HCT116 (cell line): ENCODE measurements at regions not wholly inside any gene's neighbourhood (a gene's known extent, or its start where the extent isn't known, plus 50 kb on each side); places are given as distances from the start of the nearest gene placed in this dataset.

Experiments used
- ATAC-seq: fragments of 200-7000 bp; cut with Tn5 transposase; 2 replicates; pipeline ENCODE4 v1.9.1; 2020; ENCODE audit warnings: mild to moderate bottlenecking, moderate library complexity
- BruUV-seq: library from RNA; stranded (reverse); fragments of 400-500 nt; replicated peaks from 2 replicates; lab custom pipeline; 2021; lab: Mats Ljungman, UMichigan
- CTCF ChIA-PET: fragments of 300-600 bp; sonication (Branson Sonifier 250); formaldehyde crosslinking; loops from one replicate; lab custom pipeline; 2021; ENCODE audit warnings: antibody characterized with exemption; lab: Charles Lee
- POLR2A ChIA-PET: fragments of 300-600, 350-600 bp; sonication (Branson Sonifier 250); formaldehyde crosslinking; loops from one replicate; lab custom pipeline; 2021; ENCODE audit warnings: antibody characterized with exemption; lab: Charles Lee
- RAD21 ChIA-PET, 2 experiments: fragments of 300-600 bp; sonication (Branson Sonifier 250); formaldehyde crosslinking; loops; one replicate each; lab custom pipeline; 2023; ENCODE audit warnings: low total read pairs in 2 of 2; ENCODE audit not compliant: uncharacterized antibody in 2 of 2, unreplicated experiment in 2 of 2, low non-redundant PET in 1 of 2; lab: Charles Lee
- DNase-seq: peaks from one replicate; pipeline ENCODE4 v3.0.0-alpha.2; 2010; ENCODE audit warnings: low read depth, low spot score
- H2AFZ ChIP-seq: fragments of 200-600 bp; shearing (Covaris generic), sonication (generic); 2 replicates; pipeline ENCODE4 v1.6.1; 2017; ENCODE audit warnings: low read depth, mixed run types, mixed read lengths, antibody characterized with exemption, low read length; ENCODE audit not compliant: poor library complexity, severe bottlenecking
- H3K27ac ChIP-seq: 2 replicates; pipeline ENCODE4 v1.5.1; 2012; ENCODE audit warnings: low read depth, low read length
- H3K27me3 ChIP-seq: fragments of 200-600 bp; sonication (generic); 2 replicates; pipeline ENCODE4 v1.6.1; 2016; ENCODE audit warnings: mixed run types, low read length, mixed read lengths; ENCODE audit not compliant: insufficient read depth
- H3K36me3 ChIP-seq, 2 experiments: fragments of 200-500 bp in 1 of 2; fragments of 200-600 bp in 1 of 2; sonication (Bioruptor generic) in 1 of 2; sonication (generic) in 1 of 2; 2 replicates each; pipeline versions ENCODE4 v1.5.1 to v1.6.1; 2014 to 2016; ENCODE audit warnings: low read length in 2 of 2, inconsistent platforms in 1 of 2, mixed read lengths in 1 of 2, mixed run types in 1 of 2; ENCODE audit not compliant: insufficient read depth in 2 of 2, control insufficient read depth in 1 of 2
- H3K4me1 ChIP-seq, 2 experiments: fragments of 200-600 bp in 1 of 2; sonication (generic) in 1 of 2; 2 replicates each; pipeline versions ENCODE4 v1.5.1 to v1.6.1; 2012 to 2017; ENCODE audit warnings: low read length in 2 of 2, inconsistent platforms in 1 of 2, mild to moderate bottlenecking in 1 of 2, mixed read lengths in 1 of 2, mixed run types in 1 of 2, moderate library complexity in 1 of 2; ENCODE audit not compliant: insufficient read depth in 2 of 2, control insufficient read depth in 1 of 2
- H3K4me2 ChIP-seq: fragments of 200-600 bp; sonication (generic); 2 replicates; pipeline ENCODE4 v1.6.1; 2017; ENCODE audit warnings: mixed run types, low read length, mixed read lengths
- H3K4me3 ChIP-seq, 2 experiments: fragments of 200-600 bp in 1 of 2; sonication (generic) in 1 of 2; replicated peaks in 1 of 2; 2 replicates each; pipeline ENCODE4 v1.5.1; 2011 to 2016; ENCODE audit warnings: low read length in 2 of 2, control low read depth in 1 of 2, low read depth in 1 of 2, mild to moderate bottlenecking in 1 of 2, mixed read lengths in 1 of 2, mixed run types in 1 of 2
- H3K79me2 ChIP-seq: fragments of 200-600 bp; sonication (generic); 2 replicates; pipeline ENCODE4 v1.6.1; 2017; ENCODE audit warnings: mild to moderate bottlenecking, mixed run types, low read length, moderate library complexity, mixed read lengths; ENCODE audit not compliant: insufficient read depth
- H3K9ac ChIP-seq: fragments of 200-600 bp; sonication (generic); 2 replicates; pipeline ENCODE4 v1.6.1; 2016; ENCODE audit warnings: low read length, mixed read lengths
- H3K9me2 ChIP-seq: fragments of 200-600 bp; sonication (generic), shearing (Covaris generic); 2 replicates; pipeline ENCODE4 v1.6.1; 2017; ENCODE audit warnings: mixed run types, mild to moderate bottlenecking, moderate library complexity; ENCODE audit not compliant: insufficient read depth
- H3K9me3 ChIP-seq, 2 experiments: fragments of 200-500 bp in 1 of 2; fragments of 200-600 bp in 1 of 2; sonication (Bioruptor generic) in 1 of 2; sonication (generic) in 1 of 2; 2 replicates each; pipeline ENCODE4 v1.6.1; 2014 to 2017; ENCODE audit warnings: low read length in 2 of 2, mixed read lengths in 2 of 2, inconsistent platforms in 1 of 2, low read depth in 1 of 2, mild to moderate bottlenecking in 1 of 2, mixed run types in 1 of 2, moderate library complexity in 1 of 2; ENCODE audit not compliant: control insufficient read depth in 1 of 2, insufficient read depth in 1 of 2
- H4K20me1 ChIP-seq: fragments of 200-600 bp; sonication (generic), shearing (Covaris generic); 2 replicates; pipeline ENCODE4 v1.6.1; 2017; ENCODE audit warnings: mixed run types, mild to moderate bottlenecking, moderate library complexity; ENCODE audit not compliant: insufficient read depth
- ELF1 ChIP-seq: IDR thresholded peaks from 2 replicates; pipeline ENCODE4 v1.6.1; 2012; ENCODE audit warnings: low read depth, borderline replicate concordance
- EZH2 ChIP-seq: fragments of 200-600 bp; sonication (generic); IDR thresholded peaks from 2 replicates; pipeline ENCODE4 v1.6.1; 2017; ENCODE audit warnings: antibody characterized with exemption, mixed run types
- EZH2phosphoT487 ChIP-seq: fragments of 200-600 bp; IDR thresholded peaks from 2 replicates; pipeline ENCODE4 v1.6.1; 2018; ENCODE audit warnings: antibody characterized with exemption, borderline replicate concordance
- JUND ChIP-seq: IDR thresholded peaks from 2 replicates; pipeline ENCODE4 v1.6.1; 2012
- POLR2A ChIP-seq: IDR thresholded peaks from 2 replicates; pipeline ENCODE4 v1.7.0; 2011; ENCODE audit warnings: borderline replicate concordance; ENCODE audit not compliant: insufficient read depth, insufficient read length; ENCODE audit errors: extremely low read depth
- RAD21 ChIP-seq: IDR thresholded peaks from 2 replicates; pipeline ENCODE4 v1.6.1; 2012; ENCODE audit warnings: low read depth, mild to moderate bottlenecking
- SIN3A ChIP-seq: IDR thresholded peaks from 2 replicates; pipeline ENCODE4 v1.6.1; 2012; ENCODE audit warnings: low read depth
- SRF ChIP-seq: IDR thresholded peaks from 2 replicates; pipeline ENCODE4 v1.6.1; 2012; ENCODE audit warnings: low read depth
- TCF7L2 ChIP-seq: IDR thresholded peaks from 2 replicates; pipeline ENCODE4 v1.7.0; 2011; ENCODE audit warnings: borderline replicate concordance, inconsistent platforms; ENCODE audit not compliant: insufficient read depth, insufficient read length; ENCODE audit errors: extremely low read depth
- YY1 ChIP-seq: IDR thresholded peaks from 2 replicates; pipeline ENCODE4 v1.6.1; 2011; ENCODE audit warnings: low read length, low read depth, moderate library complexity, mild to moderate bottlenecking; ENCODE audit not compliant: insufficient replicate concordance; ENCODE audit errors: extremely low read depth
- ZFX ChIP-seq: fragments of 450-650 bp; IDR thresholded peaks from 2 replicates; pipeline ENCODE4 v1.6.1; 2017
- ZNF274 ChIP-seq: fragments of 200-500 bp; sonication (Bioruptor generic); IDR thresholded peaks from 2 replicates; pipeline ENCODE4 v1.6.1; 2014; ENCODE audit warnings: mild to moderate bottlenecking, low read depth, low read length, inconsistent platforms
- intact Hi-C: fragments of 100-400 bp; cut with micrococcal nuclease; formaldehyde crosslinking; loops from 2 replicates; pipeline ENCODE4 v1.10.0; 2022
- TF ChIP-seq, protein P1 (sequence below): IDR thresholded peaks from 2 replicates; pipeline ENCODE4 v1.6.1; 2012
- TF ChIP-seq, protein P2 (sequence below): IDR thresholded peaks from 2 replicates; pipeline ENCODE4 v1.6.1; 2011; ENCODE audit warnings: mild to moderate bottlenecking, low read length, moderate library complexity; ENCODE audit not compliant: insufficient replicate concordance; ENCODE audit errors: extremely low read depth

DNA sequence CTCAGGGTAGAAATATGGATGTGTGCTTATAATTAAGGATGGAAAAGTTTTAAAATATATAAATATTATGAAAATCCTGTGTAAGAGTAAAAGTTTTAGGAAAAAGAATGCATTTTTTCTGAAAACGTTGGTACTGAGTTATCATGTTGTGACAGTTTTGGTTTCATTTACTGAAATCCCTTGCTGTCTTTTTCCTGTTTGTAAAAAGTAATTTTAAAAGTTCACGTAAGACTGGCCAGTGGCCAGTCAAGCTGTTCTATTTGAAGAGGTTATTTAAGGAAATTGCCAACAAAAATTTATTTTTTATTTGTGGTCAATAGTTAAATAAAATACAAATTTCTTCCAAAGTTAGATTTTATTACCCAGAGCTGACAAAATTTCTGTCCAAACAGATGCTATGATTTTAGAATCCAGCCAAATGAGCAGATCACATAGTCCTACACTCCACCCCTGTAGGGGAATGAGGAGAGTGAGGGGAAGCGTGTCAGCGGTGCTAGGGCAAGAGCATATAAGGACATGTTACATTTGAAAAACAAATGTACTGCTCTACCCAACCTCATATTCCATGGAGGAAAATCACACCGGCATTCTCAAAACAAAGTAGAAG, 297.8 kb upstream of the TFPI start:
- Histone ChIP-seq H2AFZ (no peak overlapping the region), H3K9me2 (no peaks in the 10 kb centered on the region; the same call in 1 of the 2 replicates), H3K79me2 (no peaks in the 10 kb centered on the region), H3K27ac (no peak overlapping the region), H3K36me3 (no peaks in the 10 kb centered on the region), H4K20me1 (no peaks in the 10 kb centered on the region), H3K27me3 (no peaks in the 10 kb centered on the region), H3K4me2 (no peak overlapping the region), H3K4me1 (no peaks in the 10 kb centered on the region), H3K9ac (no peak overlapping the region), H3K9me3 (no peaks in the 10 kb centered on the region), H3K4me3 (no peak overlapping the region)
- TF ChIP-seq RAD21 (no peak), SIN3A (no peak), JUND (no peak), POLR2A (no peak), ZFX (no peak), YY1 (no peak), EZH2 (no peak), ZNF274 (no peak), TCF7L2 (no peak), ELF1 (no peak), SRF (no peak), EZH2phosphoT487 (no peak)
- TF ChIP-seq, protein P1, sequence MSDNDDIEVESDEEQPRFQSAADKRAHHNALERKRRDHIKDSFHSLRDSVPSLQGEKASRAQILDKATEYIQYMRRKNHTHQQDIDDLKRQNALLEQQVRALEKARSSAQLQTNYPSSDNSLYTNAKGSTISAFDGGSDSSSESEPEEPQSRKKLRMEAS = no peak
- TF ChIP-seq, protein P2, sequence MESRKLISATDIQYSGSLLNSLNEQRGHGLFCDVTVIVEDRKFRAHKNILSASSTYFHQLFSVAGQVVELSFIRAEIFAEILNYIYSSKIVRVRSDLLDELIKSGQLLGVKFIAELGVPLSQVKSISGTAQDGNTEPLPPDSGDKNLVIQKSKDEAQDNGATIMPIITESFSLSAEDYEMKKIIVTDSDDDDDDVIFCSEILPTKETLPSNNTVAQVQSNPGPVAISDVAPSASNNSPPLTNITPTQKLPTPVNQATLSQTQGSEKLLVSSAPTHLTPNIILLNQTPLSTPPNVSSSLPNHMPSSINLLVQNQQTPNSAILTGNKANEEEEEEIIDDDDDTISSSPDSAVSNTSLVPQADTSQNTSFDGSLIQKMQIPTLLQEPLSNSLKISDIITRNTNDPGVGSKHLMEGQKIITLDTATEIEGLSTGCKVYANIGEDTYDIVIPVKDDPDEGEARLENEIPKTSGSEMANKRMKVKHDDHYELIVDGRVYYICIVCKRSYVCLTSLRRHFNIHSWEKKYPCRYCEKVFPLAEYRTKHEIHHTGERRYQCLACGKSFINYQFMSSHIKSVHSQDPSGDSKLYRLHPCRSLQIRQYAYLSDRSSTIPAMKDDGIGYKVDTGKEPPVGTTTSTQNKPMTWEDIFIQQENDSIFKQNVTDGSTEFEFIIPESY = no peak
- DNase-seq = no peak
- no peak for ATAC-seq
- no TSS peak for BruUV-seq
- ChIA-PET RAD21 (no interaction called here), CTCF (interaction anchor here (1.6 kb wide), 1 partner anchor 9 kb away, joined by 3 read pairs; no protein-coding TSS in a partner anchor), POLR2A (no interaction called here)
- intact Hi-C loops = no loop called here
